DND-41 (cell line): ENCODE measurements at regions not wholly inside any gene's neighbourhood (a gene's known extent, or its start where the extent isn't known, plus 50 kb on each side); places are given as distances from the start of the nearest gene placed in this dataset.

Experiments used
- EZH2 ChIP-seq: IDR thresholded peaks from 3 replicates; pipeline ENCODE4 v1.6.1; 2012; ENCODE audit warnings: borderline replicate concordance, low read depth, mild to moderate bottlenecking, moderate library complexity, low read length, inconsistent platforms; ENCODE audit not compliant: severe bottlenecking
- TF ChIP-seq, protein P1 (sequence below): IDR thresholded peaks from 2 replicates; pipeline ENCODE4 v1.5.1; 2012; ENCODE audit warnings: borderline replicate concordance, low read length, moderate library complexity, mild to moderate bottlenecking; ENCODE audit not compliant: poor library complexity, severe bottlenecking; ENCODE audit errors: extremely low read depth

GRCh38 chr22:34743110-34743751, 322.7 kb upstream of the ISX start:
- TF ChIP-seq, protein P1, sequence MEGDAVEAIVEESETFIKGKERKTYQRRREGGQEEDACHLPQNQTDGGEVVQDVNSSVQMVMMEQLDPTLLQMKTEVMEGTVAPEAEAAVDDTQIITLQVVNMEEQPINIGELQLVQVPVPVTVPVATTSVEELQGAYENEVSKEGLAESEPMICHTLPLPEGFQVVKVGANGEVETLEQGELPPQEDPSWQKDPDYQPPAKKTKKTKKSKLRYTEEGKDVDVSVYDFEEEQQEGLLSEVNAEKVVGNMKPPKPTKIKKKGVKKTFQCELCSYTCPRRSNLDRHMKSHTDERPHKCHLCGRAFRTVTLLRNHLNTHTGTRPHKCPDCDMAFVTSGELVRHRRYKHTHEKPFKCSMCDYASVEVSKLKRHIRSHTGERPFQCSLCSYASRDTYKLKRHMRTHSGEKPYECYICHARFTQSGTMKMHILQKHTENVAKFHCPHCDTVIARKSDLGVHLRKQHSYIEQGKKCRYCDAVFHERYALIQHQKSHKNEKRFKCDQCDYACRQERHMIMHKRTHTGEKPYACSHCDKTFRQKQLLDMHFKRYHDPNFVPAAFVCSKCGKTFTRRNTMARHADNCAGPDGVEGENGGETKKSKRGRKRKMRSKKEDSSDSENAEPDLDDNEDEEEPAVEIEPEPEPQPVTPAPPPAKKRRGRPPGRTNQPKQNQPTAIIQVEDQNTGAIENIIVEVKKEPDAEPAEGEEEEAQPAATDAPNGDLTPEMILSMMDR: no peak
- no peak for TF ChIP-seq EZH2
